ENCODE measurements at regions not wholly inside any gene's neighbourhood (a gene's known extent, or its start where the extent isn't known, plus 50 kb on each side); places are given as distances from the start of the nearest gene placed in this dataset.
"Not testable (repeated sequence)": the region's sequence is repeated elsewhere in the genome, so short reads cannot be mapped to it uniquely, and the experiment has no call there.

GRCh38 chr18:60018618-60019462, 119.0 kb downstream of the PMAIP1 start:
- Histone ChIP-seq H3K4me1 (ENCODE audit: insufficient read depth, low read length, poor library complexity, severe bottlenecking) (no peaks in the 10 kb centered on the region), H3K4me3 (ENCODE audit: low read depth, low read length, poor library complexity, severe bottlenecking) (no peak overlapping the region), H3K36me3 (ENCODE audit: insufficient read depth, low read length) (no peaks in the 10 kb centered on the region), H3K9me3 (ENCODE audit: low read length) (no peaks in the 10 kb centered on the region), H3K27ac (ENCODE audit: low read depth, low read length, poor library complexity, severe bottlenecking) (no peak overlapping the region), H4K20me1 (ENCODE audit: insufficient read depth, low read length) (no peaks in the 10 kb centered on the region), H2AFZ (ENCODE audit: low read length) (no peak overlapping the region), H3K4me2 (ENCODE audit: low read length) (no peak overlapping the region), H3K79me2 (ENCODE audit: insufficient read depth, low read depth, low read length) (no peaks in the 10 kb centered on the region), H3K9me2 (ENCODE audit: insufficient read depth, low read length) (no peaks in the 10 kb centered on the region)
- intact Hi-C loops (cut with micrococcal nuclease; ENCODE audit: unreplicated experiment): no loop called here
- CTCF ChIA-PET (ENCODE audit: unreplicated experiment): interaction anchor here (0.6 kb wide), 1 partner anchor 10 kb away, joined by 3 read pairs; no protein-coding TSS in a partner anchor
- DNase-seq (ENCODE audit: low spot score): no peak
- POLR2A ChIA-PET: interaction anchor here (0.7 kb wide), 1 partner anchor 426 kb away, joined by 3 read pairs; no protein-coding TSS in a partner anchor
- BruUV-seq (replicated peaks): no TSS peak
- TF ChIP-seq EZH2phosphoT487 (IDR thresholded peaks at IDR 0.05; ENCODE audit: borderline replicate concordance, low read depth, low read length): no peak
- TF ChIP-seq, protein P1, sequence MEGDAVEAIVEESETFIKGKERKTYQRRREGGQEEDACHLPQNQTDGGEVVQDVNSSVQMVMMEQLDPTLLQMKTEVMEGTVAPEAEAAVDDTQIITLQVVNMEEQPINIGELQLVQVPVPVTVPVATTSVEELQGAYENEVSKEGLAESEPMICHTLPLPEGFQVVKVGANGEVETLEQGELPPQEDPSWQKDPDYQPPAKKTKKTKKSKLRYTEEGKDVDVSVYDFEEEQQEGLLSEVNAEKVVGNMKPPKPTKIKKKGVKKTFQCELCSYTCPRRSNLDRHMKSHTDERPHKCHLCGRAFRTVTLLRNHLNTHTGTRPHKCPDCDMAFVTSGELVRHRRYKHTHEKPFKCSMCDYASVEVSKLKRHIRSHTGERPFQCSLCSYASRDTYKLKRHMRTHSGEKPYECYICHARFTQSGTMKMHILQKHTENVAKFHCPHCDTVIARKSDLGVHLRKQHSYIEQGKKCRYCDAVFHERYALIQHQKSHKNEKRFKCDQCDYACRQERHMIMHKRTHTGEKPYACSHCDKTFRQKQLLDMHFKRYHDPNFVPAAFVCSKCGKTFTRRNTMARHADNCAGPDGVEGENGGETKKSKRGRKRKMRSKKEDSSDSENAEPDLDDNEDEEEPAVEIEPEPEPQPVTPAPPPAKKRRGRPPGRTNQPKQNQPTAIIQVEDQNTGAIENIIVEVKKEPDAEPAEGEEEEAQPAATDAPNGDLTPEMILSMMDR (conservative IDR thresholded peaks at IDR 0.05; ENCODE audit: low read length): no peak

DNA sequence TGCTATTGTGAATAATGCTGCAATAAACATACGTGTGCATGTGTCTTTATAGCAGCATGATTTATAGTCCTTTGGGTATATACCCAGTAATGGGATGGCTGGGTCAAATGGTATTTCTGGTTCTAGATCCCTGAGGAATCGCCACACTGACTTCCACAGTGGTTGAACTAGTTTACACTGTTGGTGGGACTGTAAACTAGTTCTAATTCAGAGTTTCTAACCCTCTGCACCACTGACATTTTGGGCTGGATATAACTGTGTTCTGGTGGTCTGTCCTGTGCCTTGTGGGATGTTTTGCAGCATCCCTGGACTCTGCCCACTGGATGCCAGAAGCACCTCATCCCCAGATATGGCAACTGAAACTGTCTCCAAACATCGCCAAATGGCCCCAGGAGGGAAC, 118.3 kb downstream of the PMAIP1 start:
- H3K4me2 ChIP-seq (ENCODE audit: low read length); BruUV-seq (replicated peaks); H3K9me3 ChIP-seq (ENCODE audit: low read length); H3K27ac ChIP-seq (ENCODE audit: low read depth, low read length, poor library complexity, severe bottlenecking); intact Hi-C loops (cut with micrococcal nuclease; ENCODE audit: unreplicated experiment); H3K9me2 ChIP-seq (ENCODE audit: insufficient read depth, low read length); H2AFZ ChIP-seq (ENCODE audit: low read length); H4K20me1 ChIP-seq (ENCODE audit: insufficient read depth, low read length); H3K4me3 ChIP-seq (ENCODE audit: low read depth, low read length, poor library complexity, severe bottlenecking); DNase-seq (ENCODE audit: low spot score); H3K36me3 ChIP-seq (ENCODE audit: insufficient read depth, low read length); CTCF ChIA-PET (ENCODE audit: unreplicated experiment); POLR2A ChIA-PET; H3K4me1 ChIP-seq (ENCODE audit: insufficient read depth, low read length, poor library complexity, severe bottlenecking); H3K79me2 ChIP-seq (ENCODE audit: insufficient read depth, low read depth, low read length): not testable (repeated sequence)

DNA sequence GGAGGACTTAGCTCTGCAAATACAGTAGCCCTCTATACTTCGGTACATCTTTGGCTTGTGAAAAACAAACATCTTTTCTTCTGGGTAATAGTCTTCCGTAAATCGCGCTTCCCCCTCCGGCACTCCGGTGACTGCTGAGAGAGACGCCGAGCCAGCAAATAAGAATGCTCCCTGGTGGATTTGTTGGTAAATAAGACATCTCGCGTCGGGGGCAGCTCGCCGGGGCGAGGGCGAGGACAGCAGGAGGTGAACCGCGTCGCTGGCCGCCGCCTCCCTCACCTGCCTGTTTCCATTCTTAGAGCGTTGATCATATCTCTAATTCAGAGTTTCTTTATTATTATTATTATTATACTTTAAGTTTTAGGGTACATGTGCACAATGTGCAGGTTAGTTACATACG, 117.6 kb downstream of the PMAIP1 start:
- no peak for DNase-seq (ENCODE audit: low spot score)
- no peaks in the 10 kb centered on the region for H3K9me3 ChIP-seq (ENCODE audit: low read length)
- TF ChIP-seq, protein P1 (conservative IDR thresholded peaks at IDR 0.05; ENCODE audit: low read length): no peak
- TF ChIP-seq EZH2phosphoT487 (IDR thresholded peaks at IDR 0.05; ENCODE audit: borderline replicate concordance, low read depth, low read length): no peak
- H3K9me2 ChIP-seq (ENCODE audit: insufficient read depth, low read length): no peaks in the 10 kb centered on the region
- POLR2A ChIA-PET: no interaction called here
- H4K20me1 ChIP-seq (ENCODE audit: insufficient read depth, low read length): no peaks in the 10 kb centered on the region
- BruUV-seq (replicated peaks): no TSS peak
- H3K36me3 ChIP-seq (ENCODE audit: insufficient read depth, low read length): no peaks in the 10 kb centered on the region
- CTCF ChIA-PET (ENCODE audit: unreplicated experiment): no interaction called here
- no peaks in the 10 kb centered on the region for H3K4me1 ChIP-seq (ENCODE audit: insufficient read depth, low read length, poor library complexity, severe bottlenecking)
- no peak overlapping the region for H3K4me2 ChIP-seq (ENCODE audit: low read length)
- no peak overlapping the region for H2AFZ ChIP-seq (ENCODE audit: low read length)
- H3K79me2 ChIP-seq (ENCODE audit: insufficient read depth, low read depth, low read length): no peaks in the 10 kb centered on the region
- H3K27ac ChIP-seq (ENCODE audit: low read depth, low read length, poor library complexity, severe bottlenecking): no peak overlapping the region
- H3K4me3 ChIP-seq (ENCODE audit: low read depth, low read length, poor library complexity, severe bottlenecking): no peak overlapping the region
- intact Hi-C loops (cut with micrococcal nuclease; ENCODE audit: unreplicated experiment): no loop called here

DNA sequence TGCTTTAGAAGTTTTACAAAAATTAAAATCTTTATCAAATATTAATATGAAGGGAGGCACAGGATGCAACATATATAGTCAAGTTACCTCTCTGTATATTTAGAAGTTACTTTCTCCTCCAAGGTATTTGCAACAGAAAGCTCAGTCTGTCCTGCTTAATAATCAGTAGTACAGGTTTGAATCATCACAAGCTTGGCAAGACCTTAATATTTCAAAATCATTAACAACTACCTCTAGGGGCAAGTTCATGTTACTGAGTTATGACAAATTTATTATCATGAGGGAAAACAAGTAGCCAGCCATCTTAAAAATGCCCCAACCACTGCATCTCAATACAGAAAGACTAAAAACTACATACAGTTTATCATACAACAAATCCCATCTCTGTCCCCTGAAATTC, 116.0 kb downstream of the PMAIP1 start:
- POLR2A ChIA-PET; intact Hi-C loops (cut with micrococcal nuclease; ENCODE audit: unreplicated experiment); H3K9me3 ChIP-seq (ENCODE audit: low read length); H4K20me1 ChIP-seq (ENCODE audit: insufficient read depth, low read length); H3K4me1 ChIP-seq (ENCODE audit: insufficient read depth, low read length, poor library complexity, severe bottlenecking); H3K79me2 ChIP-seq (ENCODE audit: insufficient read depth, low read depth, low read length); BruUV-seq (replicated peaks); DNase-seq (ENCODE audit: low spot score); H3K27ac ChIP-seq (ENCODE audit: low read depth, low read length, poor library complexity, severe bottlenecking); H3K36me3 ChIP-seq (ENCODE audit: insufficient read depth, low read length); CTCF ChIA-PET (ENCODE audit: unreplicated experiment); H2AFZ ChIP-seq (ENCODE audit: low read length); H3K4me2 ChIP-seq (ENCODE audit: low read length); H3K9me2 ChIP-seq (ENCODE audit: insufficient read depth, low read length); H3K4me3 ChIP-seq (ENCODE audit: low read depth, low read length, poor library complexity, severe bottlenecking): not testable (repeated sequence)

DNA sequence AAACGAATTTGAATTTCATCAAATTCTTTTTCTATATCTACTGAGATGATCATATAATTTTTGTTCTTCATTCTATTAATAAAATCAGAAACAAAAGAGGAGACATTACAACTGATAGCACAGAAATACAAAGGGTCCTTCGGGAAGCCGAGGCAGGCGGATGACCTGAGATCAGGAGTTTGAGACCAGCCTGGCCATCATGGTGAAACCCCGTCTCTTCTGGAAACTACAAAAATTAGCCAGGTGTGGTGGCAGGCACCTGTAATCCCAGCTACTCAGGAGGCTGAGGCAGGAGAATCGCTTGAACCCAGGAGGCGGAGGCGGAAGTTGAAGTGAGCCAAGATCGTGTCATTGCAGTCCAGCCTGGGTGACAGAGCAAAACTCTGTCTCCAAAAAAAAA, 113.4 kb downstream of the PMAIP1 start:
- DNase-seq (ENCODE audit: low spot score); POLR2A ChIA-PET; CTCF ChIA-PET (ENCODE audit: unreplicated experiment); intact Hi-C loops (cut with micrococcal nuclease; ENCODE audit: unreplicated experiment); H3K9me2 ChIP-seq (ENCODE audit: insufficient read depth, low read length); H3K4me1 ChIP-seq (ENCODE audit: insufficient read depth, low read length, poor library complexity, severe bottlenecking); H2AFZ ChIP-seq (ENCODE audit: low read length); H3K4me2 ChIP-seq (ENCODE audit: low read length); BruUV-seq (replicated peaks); H3K27ac ChIP-seq (ENCODE audit: low read depth, low read length, poor library complexity, severe bottlenecking); H3K79me2 ChIP-seq (ENCODE audit: insufficient read depth, low read depth, low read length); H3K36me3 ChIP-seq (ENCODE audit: insufficient read depth, low read length); H4K20me1 ChIP-seq (ENCODE audit: insufficient read depth, low read length); H3K9me3 ChIP-seq (ENCODE audit: low read length); H3K4me3 ChIP-seq (ENCODE audit: low read depth, low read length, poor library complexity, severe bottlenecking): not testable (repeated sequence)
